ENCODE measurements at regions not wholly inside any gene's neighbourhood (a gene's known extent, or its start where the extent isn't known, plus 50 kb on each side); places are given as distances from the start of the nearest gene placed in this dataset.

GRCh38 chr9:89670801-89671434, 66.1 kb downstream of the GADD45G start:
- H3K27ac ChIP-seq: no peak overlapping the region
- intact Hi-C loops (cut with DNase I): no loop called here
- H3K9me3 ChIP-seq (replicated peaks in 1 of 3): no peaks in the 10 kb centered on the region
- WGBS, 4 donors: 87 to 91% (median 89%) methylated on average over 6 of the region's 6 CpGs
- H3K36me3 ChIP-seq (replicated peaks in 1 of 2): no peaks in the 10 kb centered on the region
- no peaks in the 10 kb centered on the region for H3K27me3 ChIP-seq
- peaks cover 7 to 14% of the 10 kb centered on the region in 2 donors for H3K4me1 ChIP-seq (replicated peaks in 1 of 2)
- H3K4me3 ChIP-seq: no peak overlapping the region
- no peak for DNase-seq
- TF ChIP-seq POLR2A (IDR thresholded peaks at IDR 0.05): no peak
- TF ChIP-seq CTCF (IDR thresholded peaks at IDR 0.05): no peak

- Histone ChIP-seq H3K36me3 (replicated peaks in 1 of 2) (no peaks in the 10 kb centered on the region), H3K27ac (peak overlapping the region; percentile 49 to 87 (median 83)), H3K9me3 (replicated peaks in 1 of 3) (no peaks in the 10 kb centered on the region), H3K4me3 (no peak overlapping the region), H3K4me1 (replicated peaks in 1 of 2) (peaks cover 14 to 21% of the 10 kb centered on the region in 2 donors), H3K27me3 (no peaks in the 10 kb centered on the region)
- DNase-seq: no peak
- 64 to 100% (median 68%) methylated on average over 1 to 4 of the region's 4 CpGs for WGBS, 4 donors
- intact Hi-C loops (cut with DNase I): no loop called here
- no peak for TF ChIP-seq POLR2A (IDR thresholded peaks at IDR 0.05)
- TF ChIP-seq CTCF (IDR thresholded peaks at IDR 0.05): no peak
These were observed 69.8 kb downstream of the GADD45G start for GRCh38 chr9:89674667-89675057.

- Histone ChIP-seq H3K36me3 (replicated peaks in 1 of 2) (no peaks in the 10 kb centered on the region), H3K9me3 (replicated peaks in 1 of 3) (no peaks in the 10 kb centered on the region), H3K27me3 (no peaks in the 10 kb centered on the region), H3K4me1 (replicated peaks in 1 of 2) (peaks cover 14 to 21% of the 10 kb centered on the region in 2 donors), H3K4me3 (no peak overlapping the region), H3K27ac (peak overlapping the region; percentile 49 to 87 (median 83))
- intact Hi-C loops (cut with DNase I): no loop called here
- 32 to 58% (median 43%) methylated on average over 9 to 15 of the region's 15 CpGs for WGBS, 4 donors
- TF ChIP-seq CTCF (IDR thresholded peaks at IDR 0.05) (peak in 2 of 6 experiments; percentile 15 to 23), POLR2A (IDR thresholded peaks at IDR 0.05) (peak in 1 of 2 donors; percentile 55)
- DNase-seq: peak; percentile 72 to 92 (median 88)
These were observed 70.4 kb downstream of the GADD45G start for GRCh38 chr9:89675058-89675742.

GRCh38 chr9:89676281-89676680, 71.5 kb downstream of the GADD45G start:
- Histone ChIP-seq H3K4me3 (no peak overlapping the region), H3K27me3 (no peaks in the 10 kb centered on the region), H3K36me3 (replicated peaks in 1 of 2) (no peaks in the 10 kb centered on the region), H3K9me3 (replicated peaks in 1 of 3) (no peaks in the 10 kb centered on the region), H3K27ac (peak overlapping the region in 4 of 5 donors; percentile 82 to 87 (median 84)), H3K4me1 (replicated peaks in 1 of 2) (peaks cover 14 to 21% of the 10 kb centered on the region in 2 donors)
- TF ChIP-seq POLR2A (IDR thresholded peaks at IDR 0.05) (peak in 1 of 2 donors; percentile 18), CTCF (IDR thresholded peaks at IDR 0.05) (no peak)
- intact Hi-C loops (cut with DNase I): no loop called here
- DNase-seq: peak; percentile 62 to 92 (median 76)
- 49 to 59% (median 56%) methylated on average over 3 to 22 of the region's 22 CpGs for WGBS, 4 donors
